Naive thymus-derived CD4-positive, alpha-beta T cell (primary cell): ENCODE measurements at regions not wholly inside any gene's neighbourhood (a gene's known extent, or its start where the extent isn't known, plus 50 kb on each side); places are given as distances from the start of the nearest gene placed in this dataset.

Experiments used
- ATAC-seq: fragments of 150-1000 bp; cut with Tn5 transposase; 2 replicates; pipeline ENCODE4 v1.10.0; 2021; ENCODE audit warnings: mild to moderate bottlenecking, moderate library complexity
- CTCF ChIA-PET: fragments of 350-600 bp; sonication (Branson Sonifier 250); formaldehyde crosslinking; loops from one replicate; lab custom pipeline; 2021; ENCODE audit warnings: antibody characterized with exemption; lab: Charles Lee
- POLR2A ChIA-PET: fragments of 350-600 bp; sonication (Branson Sonifier 250); formaldehyde crosslinking; loops from one replicate; lab custom pipeline; 2021; ENCODE audit warnings: antibody characterized with exemption, inconsistent platforms; lab: Charles Lee
- DNase-seq, 9 donors: peaks; one replicate each; pipeline versions ENCODE4 v3.0.0 to v3.0.0-alpha.2; 2020 to 2022; ENCODE audit warnings: mixed read lengths in 1 of 9
- H3K27ac ChIP-seq: one replicate; pipeline ENCODE4 v1.7.0; 2013; ENCODE audit warnings: mild to moderate bottlenecking, low read depth, low read length, moderate library complexity
- H3K27me3 ChIP-seq, 2 donors: one replicate each; pipeline ENCODE4 v1.7.0; 2013; ENCODE audit warnings: low read length in 2 of 2, mild to moderate bottlenecking in 2 of 2, moderate library complexity in 2 of 2; ENCODE audit not compliant: control insufficient read depth in 2 of 2, insufficient read depth in 2 of 2
- H3K36me3 ChIP-seq, 3 experiments: 1 replicate in 2 of 3; 2 replicates in 1 of 3; pipeline ENCODE4 v1.7.0; 2013; ENCODE audit warnings: low read length in 3 of 3, mild to moderate bottlenecking in 3 of 3, moderate library complexity in 1 of 3; ENCODE audit not compliant: insufficient read depth in 3 of 3, control insufficient read depth in 2 of 3
- H3K4me1 ChIP-seq, 2 donors: one replicate each; pipeline ENCODE4 v1.7.0; 2013; ENCODE audit warnings: low read length in 2 of 2, mild to moderate bottlenecking in 2 of 2, moderate library complexity in 1 of 2; ENCODE audit not compliant: control insufficient read depth in 2 of 2, insufficient read depth in 2 of 2
- H3K4me3 ChIP-seq: 2 replicates; pipeline ENCODE4 v1.7.0; 2013; ENCODE audit warnings: mild to moderate bottlenecking, low read length
- H3K9me3 ChIP-seq, 3 experiments: 1 replicate in 2 of 3; 2 replicates in 1 of 3; pipeline ENCODE4 v1.7.0; 2013; ENCODE audit warnings: low read length in 3 of 3; ENCODE audit not compliant: control insufficient read depth in 2 of 3
- H3K27ac Mint-ChIP-seq, 9 donors: one replicate each; pipeline ENCODE4 v1.8.0; 2020 to 2022; ENCODE audit warnings: mixed read lengths in 9 of 9, mild to moderate bottlenecking in 8 of 9, moderate library complexity in 5 of 9, inconsistent platforms in 2 of 9
- H3K27me3 Mint-ChIP-seq, 5 donors: one replicate each; pipeline ENCODE4 v1.8.0; 2021 to 2022; ENCODE audit warnings: mixed read lengths in 5 of 5, mild to moderate bottlenecking in 1 of 5
- H3K36me3 Mint-ChIP-seq, 5 donors: one replicate each; pipeline ENCODE4 v1.8.0; 2020 to 2022; ENCODE audit warnings: mixed read lengths in 5 of 5, mild to moderate bottlenecking in 3 of 5, inconsistent platforms in 1 of 5
- H3K4me1 Mint-ChIP-seq, 7 donors: one replicate each; pipeline ENCODE4 v1.8.0; 2020 to 2022; ENCODE audit warnings: mixed read lengths in 7 of 7, mild to moderate bottlenecking in 3 of 7, inconsistent platforms in 1 of 7
- H3K4me3 Mint-ChIP-seq, 10 donors: one replicate each; pipeline ENCODE4 v1.8.0; 2020 to 2022; ENCODE audit warnings: mild to moderate bottlenecking in 10 of 10, mixed read lengths in 10 of 10, moderate library complexity in 6 of 10, inconsistent platforms in 2 of 10
- H3K9me3 Mint-ChIP-seq, 11 donors: one replicate each; pipeline ENCODE4 v1.8.0; 2020 to 2022; ENCODE audit warnings: mixed read lengths in 11 of 11, mild to moderate bottlenecking in 4 of 11, inconsistent platforms in 1 of 11, moderate library complexity in 1 of 11
- intact Hi-C, 2 donors: fragments of 100-400 bp; cut with micrococcal nuclease; formaldehyde crosslinking; loops; one replicate each; pipeline ENCODE4 v1.15.1; 2023

DNA sequence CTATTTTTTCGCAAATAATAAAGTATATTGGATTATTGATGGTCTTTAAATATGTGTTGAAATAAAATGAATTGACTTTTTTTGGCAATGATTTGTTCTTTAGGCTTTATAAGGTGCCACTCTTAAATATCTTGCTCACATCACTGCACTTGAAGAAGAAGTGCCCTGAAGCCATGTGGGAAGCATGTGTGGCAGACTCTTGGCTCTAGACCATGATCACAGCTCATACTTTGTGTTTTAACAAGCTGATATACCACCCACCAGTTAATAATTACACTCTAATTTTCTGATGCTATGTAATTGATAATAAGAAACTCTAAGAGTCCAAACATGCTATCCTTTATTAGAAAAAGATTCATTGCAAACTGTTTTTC lies 52.1 kb upstream of the TGFBR2 start:
- Mint-ChIP-seq H3K36me3 (peaks cover 0 to 5% (median 1%) of the 10 kb centered on the region in 5 donors), H3K4me1 (peaks cover 0 to 17% (median 11%) of the 10 kb centered on the region in 7 donors), H3K4me3 (no peak overlapping the region), H3K27ac (no peak overlapping the region), H3K27me3 (no peaks in the 10 kb centered on the region), H3K9me3 (peaks cover 0 to 4% (median 0%) of the 10 kb centered on the region in 11 donors)
- CTCF ChIA-PET = no interaction called here
- no peak for ATAC-seq
- Histone ChIP-seq H3K27me3 (no peaks in the 10 kb centered on the region), H3K27ac (no peak overlapping the region), H3K36me3 (no peaks in the 10 kb centered on the region), H3K4me1 (no peaks in the 10 kb centered on the region), H3K4me3 (no peak overlapping the region), H3K9me3 (no peaks in the 10 kb centered on the region)
- intact Hi-C loops = no loop called here
- POLR2A ChIA-PET = no interaction called here
- no peak for DNase-seq

GRCh38 chr3:30555968-30556367 lies 50.4 kb upstream of the TGFBR2 start:
- Histone ChIP-seq H3K36me3 (no peaks in the 10 kb centered on the region), H3K9me3 (no peaks in the 10 kb centered on the region), H3K4me1 (no peaks in the 10 kb centered on the region), H3K4me3 (no peak overlapping the region), H3K27me3 (no peaks in the 10 kb centered on the region), H3K27ac (no peak overlapping the region)
- no peaks in the 10 kb centered on the region for H3K27me3 Mint-ChIP-seq
- POLR2A ChIA-PET = no interaction called here
- H3K27ac Mint-ChIP-seq = no peak overlapping the region
- intact Hi-C loops = no loop called here
- peaks cover 0 to 5% (median 1%) of the 10 kb centered on the region in 5 donors for H3K36me3 Mint-ChIP-seq
- CTCF ChIA-PET = no interaction called here
- ATAC-seq = no peak
- peaks cover 0 to 4% (median 0%) of the 10 kb centered on the region in 11 donors for H3K9me3 Mint-ChIP-seq
- H3K4me3 Mint-ChIP-seq = no peak overlapping the region
- no peak for DNase-seq
- H3K4me1 Mint-ChIP-seq = peaks cover 0 to 16% (median 11%) of the 10 kb centered on the region in 7 donors
